GM19328 (cell line): ENCODE measurements at regions not wholly inside any gene's neighbourhood (a gene's known extent, or its start where the extent isn't known, plus 50 kb on each side); places are given as distances from the start of the nearest gene placed in this dataset.
"Not testable (repeated sequence)": the region's sequence is repeated elsewhere in the genome, so short reads cannot be mapped to it uniquely, and the experiment has no call there.

Experiments used
- ATAC-seq: cut with Tn5 transposase; IDR thresholded peaks from one replicate; pipeline ENCODE4 v1.9.1; 2021; ENCODE audit warnings: mild to moderate bottlenecking, moderate library complexity; ENCODE audit not compliant: unreplicated experiment

DNA sequence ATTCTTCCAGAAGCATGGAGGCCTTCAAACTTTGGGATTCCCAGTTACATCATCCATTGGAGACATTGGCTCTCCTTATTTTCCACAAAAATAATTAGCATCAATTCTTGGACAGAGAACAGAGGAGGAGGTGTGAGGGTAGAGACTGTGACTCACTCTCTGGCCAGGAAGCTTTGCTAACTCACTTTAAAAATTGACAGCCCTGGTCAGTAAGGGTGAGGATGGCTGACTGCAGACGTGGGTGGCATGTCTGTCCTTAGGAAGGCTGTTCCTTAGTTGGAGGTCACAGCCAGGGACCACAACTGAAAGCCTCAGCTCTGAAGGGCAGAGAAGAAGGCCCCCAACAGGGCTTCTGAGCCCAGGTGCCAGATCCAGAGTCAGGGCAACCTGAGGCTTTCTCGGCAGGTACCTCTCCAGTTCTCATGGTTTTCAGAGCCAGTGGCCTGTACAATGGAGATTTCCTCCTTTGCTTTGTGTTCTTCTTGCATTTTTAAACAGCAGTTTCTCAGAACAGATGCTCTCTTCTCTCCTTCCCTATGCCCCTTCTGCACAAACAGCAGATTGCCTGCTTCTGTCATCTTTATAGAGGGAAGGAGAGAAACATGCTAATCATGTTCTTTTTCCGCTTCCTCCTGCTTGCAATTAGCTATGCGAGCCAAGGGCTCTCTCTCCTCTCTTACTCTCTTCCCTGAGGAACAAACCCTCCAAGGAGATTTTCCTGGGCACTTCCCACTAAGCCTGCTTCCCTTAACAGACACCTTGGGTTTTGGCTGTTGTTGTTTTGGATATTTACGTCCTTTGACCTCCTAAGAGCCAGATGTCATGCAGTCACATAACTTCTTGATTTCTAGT lies 92.5 kb upstream of the ZNF366 start:
- ATAC-seq: no peak

DNA sequence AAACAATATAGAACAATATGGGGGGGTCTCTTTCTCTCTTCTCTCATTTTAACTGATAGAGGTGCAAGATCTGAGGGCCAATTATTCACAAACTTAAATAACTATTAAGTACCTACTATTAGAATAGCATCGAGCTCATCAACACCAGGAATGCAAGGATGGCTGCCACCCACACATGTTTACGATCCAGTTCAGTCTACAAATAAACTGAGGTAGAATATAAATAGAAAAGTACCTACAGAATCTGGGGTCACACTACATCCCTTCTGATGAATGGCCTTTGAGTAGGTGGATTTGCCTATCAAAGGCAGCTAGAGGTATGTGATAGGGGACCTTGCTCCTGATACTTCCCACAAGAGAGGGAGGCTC lies 91.8 kb upstream of the ZNF366 start:
- no peak for ATAC-seq

DNA sequence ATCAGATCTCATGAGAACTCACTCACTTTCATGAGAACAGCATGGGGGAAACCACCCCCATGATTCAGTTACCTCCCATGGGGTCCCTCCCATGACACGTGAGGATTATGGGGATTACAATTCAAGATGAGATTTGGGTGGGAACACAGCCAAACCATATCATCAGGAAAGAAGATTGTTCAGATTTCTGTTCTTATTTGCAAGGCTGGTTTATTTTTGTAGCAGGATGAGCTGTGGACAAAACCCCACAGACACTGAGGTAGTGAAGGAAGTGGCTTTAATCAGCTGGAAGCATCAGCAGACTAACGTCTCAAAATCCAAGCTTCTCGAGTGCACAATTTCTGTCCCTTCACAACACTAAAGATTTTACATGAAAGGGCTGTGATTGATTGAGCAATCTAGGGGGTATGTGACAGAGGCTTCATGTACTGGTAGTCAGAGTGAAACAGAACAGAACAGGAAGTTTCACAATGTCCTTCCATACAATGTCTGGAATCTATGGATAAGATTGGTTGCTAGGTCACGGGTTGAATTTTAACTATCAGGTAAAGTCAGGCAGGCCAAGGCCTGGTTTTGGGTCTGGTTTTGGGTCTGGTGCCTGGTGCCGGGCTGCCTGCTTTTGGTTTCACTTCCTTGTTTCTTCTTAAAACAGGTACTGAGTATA lies 91.3 kb upstream of the ZNF366 start:
- no peak for ATAC-seq

DNA sequence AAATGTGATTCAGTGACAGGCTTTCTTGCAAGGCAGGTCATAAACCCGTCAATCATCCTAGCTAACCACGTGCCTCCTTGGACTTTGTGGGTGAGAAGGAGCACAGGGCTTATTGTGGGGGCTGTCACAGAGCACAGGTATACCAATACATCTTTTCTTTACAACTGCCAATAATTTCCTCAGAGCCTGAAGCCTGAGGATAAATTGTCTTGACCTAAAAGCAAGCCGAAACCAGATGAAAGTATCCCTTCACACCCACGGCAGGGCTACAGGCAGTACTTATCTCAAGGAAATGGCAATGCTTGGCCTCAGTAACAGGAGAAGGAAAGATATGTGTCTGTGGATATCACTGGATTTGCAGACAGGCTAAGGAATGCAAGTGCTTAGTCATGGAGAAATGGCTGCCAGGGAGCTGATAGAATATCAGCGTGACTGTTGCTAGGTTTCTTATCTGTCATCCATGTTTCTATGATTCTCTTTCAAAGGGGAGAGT lies 90.3 kb upstream of the ZNF366 start:
- no peak for ATAC-seq

DNA sequence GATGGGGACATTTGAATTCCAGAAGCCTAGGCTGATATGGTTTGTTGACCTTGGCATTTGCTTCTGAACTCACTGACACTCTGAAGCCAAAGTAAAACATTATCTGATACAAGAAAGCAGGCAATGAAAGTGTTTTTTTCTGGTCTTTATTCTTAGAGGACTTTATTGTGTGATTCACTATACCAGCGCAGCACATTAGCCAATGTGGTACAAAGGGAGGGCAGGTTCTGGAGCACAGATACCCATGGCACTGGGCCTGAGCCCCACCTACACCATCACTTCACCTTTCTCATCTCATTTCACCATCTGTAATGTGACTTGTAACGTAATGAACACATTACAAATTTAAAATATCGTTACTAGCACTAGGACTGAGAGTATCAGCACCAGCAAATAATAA lies 89.7 kb upstream of the ZNF366 start:
- ATAC-seq: no peak

DNA sequence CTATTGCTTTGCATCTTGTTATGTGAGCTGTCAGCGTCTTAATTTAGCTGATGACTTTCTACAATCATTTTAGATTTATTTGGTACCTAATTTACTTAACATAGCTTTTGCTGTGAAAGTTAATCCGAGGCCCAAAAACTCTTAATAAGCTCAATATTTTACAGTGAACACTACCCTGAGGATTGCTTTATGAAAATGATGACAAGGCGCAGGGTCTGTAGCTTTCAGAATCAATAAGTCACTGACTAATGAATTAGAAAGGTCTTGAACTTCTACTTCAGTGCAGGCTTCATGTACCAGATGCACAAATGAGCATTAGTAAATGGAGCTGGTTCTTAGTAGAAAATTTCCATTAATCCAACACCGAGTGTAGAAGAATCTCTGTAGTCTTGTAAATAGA lies 81.4 kb upstream of the ZNF366 start:
- no peak for ATAC-seq

DNA sequence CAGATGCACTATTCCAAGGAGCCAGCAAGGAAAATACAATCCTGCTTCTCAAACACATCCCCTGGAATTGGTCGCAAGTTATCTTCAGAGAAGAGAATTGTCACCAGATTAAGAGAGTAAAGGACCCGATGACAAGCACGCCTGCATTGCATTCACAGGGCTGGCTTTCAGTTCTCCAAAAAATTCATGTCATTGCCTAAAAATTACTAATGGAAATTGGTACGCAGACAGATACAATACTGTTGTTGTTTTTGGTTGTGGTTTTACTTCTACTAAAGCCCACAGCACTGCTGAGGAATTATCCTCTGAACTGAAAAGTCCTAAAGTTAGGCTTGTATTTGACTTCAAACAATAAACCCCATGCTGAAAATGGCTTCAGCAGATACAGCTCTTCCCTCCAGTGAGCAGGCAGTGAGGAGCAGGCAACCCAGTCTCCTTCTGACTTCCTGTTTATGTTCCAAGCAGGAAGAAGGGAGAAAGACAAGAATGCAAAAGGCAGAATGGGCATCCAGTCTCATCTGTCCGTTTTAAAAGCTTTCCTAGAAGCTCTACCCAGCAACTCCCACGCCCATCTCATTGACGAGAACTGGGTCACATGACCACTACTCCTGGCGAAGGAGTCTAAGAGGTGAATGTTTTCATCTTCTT lies 80.6 kb upstream of the ZNF366 start:
- ATAC-seq: no peak

DNA sequence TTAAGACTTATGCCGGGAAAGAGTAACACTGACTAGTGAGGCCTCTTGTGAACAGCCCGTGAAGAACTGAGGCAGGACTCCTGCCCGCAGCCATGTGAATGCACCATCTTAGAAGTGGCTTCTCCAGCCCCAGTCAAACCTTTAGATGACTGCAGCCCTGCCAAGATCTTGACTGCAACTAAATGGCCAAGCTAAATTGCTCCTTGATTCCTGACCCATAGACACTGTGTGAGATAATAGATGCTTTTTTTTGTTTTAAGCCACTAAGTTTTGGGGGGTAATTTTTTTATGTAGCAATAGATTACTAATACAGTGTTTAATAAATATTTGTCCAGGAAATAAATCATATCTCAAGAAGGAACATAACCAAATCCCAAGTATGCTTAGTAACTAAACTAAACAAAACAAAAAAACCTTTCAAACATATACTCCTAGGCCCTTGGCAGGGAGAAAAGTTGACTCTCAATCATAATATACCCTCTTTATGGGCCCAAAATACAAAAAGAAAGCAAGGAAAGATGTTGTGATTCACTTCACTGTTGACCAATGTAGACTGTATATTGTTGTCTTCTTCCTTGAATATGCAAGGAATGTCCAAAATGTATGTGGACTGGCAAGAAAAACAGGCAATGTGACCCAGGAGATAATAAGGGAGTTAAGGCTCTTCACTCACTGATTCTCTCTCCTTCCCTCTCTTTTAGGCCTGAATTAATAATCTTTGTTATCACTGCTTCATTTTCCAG lies 79.7 kb upstream of the ZNF366 start:
- no peak for ATAC-seq

DNA sequence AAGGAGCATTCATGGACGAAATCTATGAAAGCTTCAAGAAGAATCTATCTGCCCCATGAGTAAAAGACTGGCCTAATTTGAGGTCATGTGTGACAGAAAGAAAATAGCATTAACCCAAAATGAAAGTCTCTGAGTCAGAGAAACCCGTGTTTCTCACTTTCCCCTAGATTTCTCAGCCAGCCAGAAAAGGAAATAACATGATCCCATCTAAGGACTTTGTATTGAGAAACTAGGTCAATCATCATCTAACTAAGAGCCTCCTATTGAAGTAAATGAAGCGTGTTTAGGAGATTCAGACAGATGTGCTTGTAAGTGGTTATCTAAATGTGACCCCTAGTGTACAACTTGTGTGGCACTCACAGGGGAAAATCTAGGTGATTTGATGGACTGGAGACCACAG lies 77.3 kb upstream of the ZNF366 start:
- ATAC-seq: no peak

DNA sequence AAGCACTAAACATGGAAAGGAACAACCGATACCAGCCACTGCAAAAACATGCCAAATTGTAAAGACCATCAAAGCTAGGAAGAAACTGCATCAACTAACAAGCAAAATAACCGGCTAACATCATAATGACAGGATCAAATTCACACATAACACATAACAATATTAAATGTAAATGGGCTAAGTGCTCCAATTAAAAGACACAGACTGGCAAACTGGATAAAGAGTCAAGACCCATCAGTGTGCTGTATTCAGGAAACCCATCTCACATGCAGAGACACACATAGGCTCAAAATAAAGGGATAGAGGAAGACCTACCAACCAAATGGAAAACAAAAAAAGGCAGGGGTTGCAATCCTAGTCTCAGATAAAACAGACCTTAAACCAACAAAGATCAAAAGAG lies 72.1 kb upstream of the ZNF366 start:
- ATAC-seq: not testable (repeated sequence)

DNA sequence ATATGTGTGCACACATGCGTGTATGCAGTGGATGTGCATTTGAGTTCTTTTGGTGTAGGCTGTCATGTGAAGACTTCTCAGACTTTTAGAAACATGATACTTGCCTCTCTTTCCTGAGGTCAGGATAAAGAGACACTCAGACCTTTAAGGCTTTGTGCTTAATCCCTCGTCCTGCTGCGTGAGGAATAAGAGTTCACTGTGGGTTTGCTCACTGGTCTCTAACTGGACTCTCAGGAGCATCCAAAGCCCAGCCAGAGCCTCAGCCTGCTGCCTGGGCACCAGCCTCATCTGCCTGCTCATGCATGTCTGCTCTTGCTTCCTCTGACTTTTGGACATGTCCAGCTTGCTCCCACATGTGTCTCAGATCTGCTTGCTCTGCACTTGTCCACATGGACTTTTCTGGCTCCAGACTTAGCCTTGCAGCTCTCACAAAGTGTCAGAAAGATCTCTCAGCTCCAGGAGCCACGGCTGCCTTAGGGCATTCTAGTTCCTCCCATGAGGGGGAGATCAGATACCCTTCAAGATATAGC lies 65.1 kb upstream of the ZNF366 start:
- no peak for ATAC-seq

DNA sequence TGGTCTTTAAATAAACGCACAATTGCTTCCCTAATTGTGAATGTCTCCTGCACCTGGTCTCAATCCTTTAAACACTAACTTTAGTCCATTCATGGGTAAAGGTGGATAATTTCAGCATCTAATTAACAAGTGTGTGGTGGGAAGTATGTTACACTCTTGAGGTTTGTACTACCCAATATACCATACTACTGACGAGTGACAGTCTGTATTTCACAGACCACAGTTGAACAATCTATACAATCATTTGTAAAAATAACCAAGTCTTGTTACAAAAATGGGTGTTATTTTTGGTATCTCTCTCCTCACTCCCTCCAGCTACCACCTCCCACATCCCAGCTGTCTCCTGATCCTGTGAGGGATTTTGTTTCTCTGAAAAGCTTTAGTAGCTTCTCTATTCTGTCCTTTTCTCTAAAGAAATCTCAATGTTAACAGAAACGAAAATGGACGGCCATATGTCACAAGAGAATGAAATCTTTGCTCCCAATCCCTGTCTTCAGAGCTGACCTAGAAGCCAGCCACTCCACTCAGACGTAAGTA lies 62.3 kb upstream of the ZNF366 start:
- no peak for ATAC-seq

DNA sequence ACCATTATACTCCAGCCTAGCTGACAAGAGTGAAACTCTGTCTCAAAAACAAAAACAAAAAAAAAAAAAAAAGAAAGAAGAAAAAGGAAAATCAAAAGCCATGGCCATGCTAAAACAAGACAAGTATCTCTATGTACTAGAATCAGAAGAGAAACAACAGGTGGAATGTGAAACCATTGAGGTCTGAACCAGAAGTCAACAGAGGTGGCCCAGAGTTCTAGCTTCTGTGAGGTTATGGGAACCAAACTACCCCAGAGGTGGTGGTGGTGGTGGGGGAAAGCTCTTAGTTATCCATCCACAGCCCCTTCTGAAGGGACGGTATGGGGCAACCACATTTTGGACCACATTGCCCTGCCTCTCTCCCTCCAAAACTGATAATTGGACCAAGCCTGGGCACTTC lies 59.5 kb upstream of the ZNF366 start:
- no peak for ATAC-seq

DNA sequence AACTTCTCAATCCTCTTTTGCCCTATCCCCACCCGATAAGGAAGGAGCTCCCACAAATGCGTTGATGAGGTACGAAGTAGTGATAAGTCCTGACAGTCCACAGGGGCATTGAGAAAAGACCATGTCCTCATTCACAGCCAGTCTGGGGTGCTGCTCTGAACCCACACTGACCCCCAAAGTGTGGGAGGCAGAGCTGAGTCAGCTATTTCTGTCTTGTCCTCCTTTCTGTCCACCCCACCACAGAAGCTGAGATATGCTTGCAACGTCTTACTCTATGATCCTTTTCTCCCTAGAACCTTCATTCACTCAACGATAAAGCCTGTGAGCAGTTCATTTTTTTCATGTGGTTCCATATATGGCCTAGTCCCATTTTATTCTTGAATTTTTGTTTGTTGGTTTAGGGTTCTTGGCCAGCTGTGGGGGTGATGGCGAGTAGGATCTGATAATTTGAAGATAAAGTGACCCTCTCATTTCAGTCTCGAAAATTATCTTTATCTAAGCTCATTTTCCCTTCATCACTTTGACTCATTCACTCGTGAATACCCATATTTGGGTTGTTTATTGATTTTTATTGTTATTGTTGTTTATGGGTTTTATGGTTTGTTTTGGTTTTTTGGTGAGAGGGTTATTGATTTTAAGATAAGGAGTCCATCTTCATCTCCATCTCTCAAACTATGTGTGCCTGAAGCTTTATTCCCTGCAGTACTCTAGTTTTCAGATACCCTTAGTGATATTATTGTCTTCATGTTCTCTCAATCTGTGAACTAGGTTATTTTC lies 58.5 kb upstream of the ZNF366 start:
- no peak for ATAC-seq

DNA sequence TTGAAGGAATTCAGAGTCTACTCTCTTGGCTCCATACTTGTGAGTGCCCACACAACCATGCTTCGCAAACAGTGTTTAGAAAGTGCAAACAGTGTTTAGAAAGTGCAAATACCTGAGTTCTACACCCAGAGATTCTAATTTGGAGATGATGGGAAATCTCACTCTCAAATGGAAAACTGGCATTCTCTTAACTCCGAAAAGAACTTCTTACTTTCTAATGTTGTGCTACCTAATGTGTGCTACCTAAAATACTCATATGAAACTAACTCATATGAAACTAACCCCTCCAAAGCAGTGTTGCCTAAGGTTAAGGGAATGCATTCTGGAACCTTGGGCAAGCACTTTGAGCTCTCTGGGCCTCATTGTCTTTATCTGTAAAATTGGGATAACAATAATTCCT lies 55.5 kb upstream of the ZNF366 start:
- ATAC-seq: no peak

DNA sequence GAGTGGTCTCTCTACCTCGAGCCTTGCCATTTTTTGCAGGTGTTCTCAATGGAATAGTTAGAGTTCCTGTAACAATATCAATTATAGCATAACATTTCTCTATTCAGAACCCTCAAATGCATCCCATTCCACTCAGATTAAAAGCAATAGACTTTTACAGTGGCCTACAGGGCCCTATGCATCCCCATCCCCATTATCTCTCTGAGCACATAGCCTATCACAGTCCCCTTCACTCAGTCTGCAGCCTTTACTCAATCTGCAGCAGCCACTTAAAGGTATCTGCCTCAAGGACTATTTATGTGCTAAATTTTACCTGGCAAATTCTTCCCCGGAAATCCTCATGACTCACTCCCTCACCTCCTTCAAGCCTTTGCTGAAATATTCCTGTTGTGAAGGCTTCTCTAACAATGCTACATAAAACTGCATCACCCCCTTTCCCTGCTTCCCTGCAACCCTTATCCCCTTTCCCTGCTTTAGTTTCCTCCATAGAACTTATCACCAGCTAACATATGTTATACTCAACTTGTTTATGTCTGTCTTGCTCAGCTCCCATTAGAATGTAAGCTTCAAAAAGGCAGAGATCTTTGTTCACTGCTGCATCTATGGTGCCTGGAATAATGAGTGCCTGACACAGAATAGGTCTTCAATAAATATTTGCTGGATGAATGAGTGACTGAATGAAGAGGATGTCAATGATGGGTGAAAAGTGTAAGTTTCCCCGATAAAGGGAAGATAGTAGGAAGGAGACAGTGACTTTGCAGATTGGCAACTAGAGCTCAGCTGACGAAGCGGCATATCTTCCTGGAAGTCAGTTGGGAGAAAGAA lies 54.1 kb upstream of the ZNF366 start:
- ATAC-seq: no peak

DNA sequence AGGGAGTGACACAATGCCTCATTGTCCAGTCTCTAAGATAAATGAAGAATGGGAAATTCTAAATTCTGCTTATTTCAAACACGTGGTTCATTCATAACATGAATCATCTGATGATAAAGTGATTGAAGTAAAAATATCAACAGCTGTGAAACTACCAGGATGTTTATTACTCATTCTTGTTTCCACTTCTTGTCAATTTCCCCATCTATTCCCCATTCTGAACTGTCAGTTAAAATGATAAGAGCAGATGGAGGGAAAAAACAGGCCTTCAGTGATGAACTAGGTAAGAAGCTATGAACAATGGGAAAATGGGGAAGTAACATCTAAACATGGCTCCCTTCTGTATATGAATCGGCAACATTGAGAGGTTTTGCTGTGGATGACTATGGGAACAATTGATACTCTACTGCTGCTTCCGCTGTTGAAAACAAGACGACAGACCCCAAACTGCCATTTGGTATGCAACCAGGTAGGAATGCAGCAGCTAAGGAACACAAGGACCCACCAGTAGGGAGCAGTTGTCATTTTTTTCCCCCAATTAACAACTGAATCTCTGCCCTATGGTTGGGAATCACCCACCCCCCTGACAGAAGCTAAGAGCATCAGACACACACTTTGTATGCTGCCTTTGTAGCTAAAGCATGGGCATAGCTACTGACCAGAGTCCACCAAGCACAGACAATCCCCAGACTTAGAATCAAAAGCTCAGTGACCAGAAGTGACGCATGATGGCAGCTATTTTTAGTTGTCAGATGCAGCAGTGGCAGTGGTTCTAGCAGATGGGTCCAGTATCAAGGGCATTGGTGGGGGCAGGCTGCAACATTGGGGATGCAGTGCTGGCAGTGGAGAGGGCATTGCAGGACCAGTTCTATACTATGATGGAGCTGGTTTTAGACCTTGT lies 52.9 kb upstream of the ZNF366 start:
- no peak for ATAC-seq

DNA sequence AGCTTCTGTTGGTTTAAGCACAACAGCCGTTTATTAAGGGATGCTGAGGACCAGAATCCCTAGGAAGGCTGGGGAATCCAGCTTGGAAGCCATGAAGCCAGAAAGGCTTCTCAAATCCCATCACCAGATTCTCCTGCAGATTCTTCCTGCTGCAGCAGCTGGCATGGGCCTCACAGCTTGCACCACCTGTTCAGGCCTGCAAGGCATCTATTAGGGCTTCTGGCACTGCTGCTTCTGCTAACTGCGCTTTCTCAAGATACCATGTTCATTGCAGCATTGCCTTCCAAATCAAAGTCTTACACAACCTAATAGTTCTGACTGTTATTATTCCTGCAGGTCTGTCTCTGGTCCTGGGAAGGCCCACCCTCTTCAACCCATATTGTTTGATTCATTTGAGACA lies 51.2 kb upstream of the ZNF366 start:
- ATAC-seq: no peak
